C4-2B (cell line): ENCODE measurements at regions not wholly inside any gene's neighbourhood (a gene's known extent, or its start where the extent isn't known, plus 50 kb on each side); places are given as distances from the start of the nearest gene placed in this dataset.

Source experiments
- CTCF ChIP-seq: fragments of 450-650 bp; conservative IDR thresholded peaks from 2 replicates; pipeline ENCODE4 v1.5.1; 2017; ENCODE audit warnings: mild to moderate bottlenecking
- ZFX ChIP-seq: fragments of 450-650 bp; IDR thresholded peaks from 2 replicates; pipeline ENCODE4 v1.6.1; 2017

- TF ChIP-seq CTCF (no peak), ZFX (no peak)
Observed at GRCh38 chr4:132498215-132498614, 650.9 kb upstream of the PCDH10 start.
